ENCODE measurements at regions not wholly inside any gene's neighbourhood (a gene's known extent, or its start where the extent isn't known, plus 50 kb on each side); places are given as distances from the start of the nearest gene placed in this dataset.

DNA sequence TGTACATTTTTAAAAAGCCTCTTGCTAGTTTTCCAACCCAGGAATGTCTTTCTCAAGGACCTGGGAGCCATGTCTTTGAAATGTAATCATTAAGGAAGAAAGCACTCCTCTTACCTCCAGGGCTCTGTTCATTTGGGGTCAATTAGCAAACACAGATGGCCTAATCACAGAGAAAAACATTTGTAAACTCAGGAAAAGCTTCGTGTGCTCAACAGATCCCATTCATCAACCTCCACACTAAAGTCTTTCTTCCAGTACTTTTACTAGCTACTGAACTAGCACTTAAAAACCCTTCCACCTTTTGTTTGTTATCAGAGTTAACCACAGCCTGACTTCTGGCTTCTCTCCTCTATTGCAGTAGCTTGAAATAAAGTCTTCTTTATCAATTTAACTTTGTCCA, 441.4 kb downstream of the PCDH20 start:
- TF ChIP-seq, protein P1, sequence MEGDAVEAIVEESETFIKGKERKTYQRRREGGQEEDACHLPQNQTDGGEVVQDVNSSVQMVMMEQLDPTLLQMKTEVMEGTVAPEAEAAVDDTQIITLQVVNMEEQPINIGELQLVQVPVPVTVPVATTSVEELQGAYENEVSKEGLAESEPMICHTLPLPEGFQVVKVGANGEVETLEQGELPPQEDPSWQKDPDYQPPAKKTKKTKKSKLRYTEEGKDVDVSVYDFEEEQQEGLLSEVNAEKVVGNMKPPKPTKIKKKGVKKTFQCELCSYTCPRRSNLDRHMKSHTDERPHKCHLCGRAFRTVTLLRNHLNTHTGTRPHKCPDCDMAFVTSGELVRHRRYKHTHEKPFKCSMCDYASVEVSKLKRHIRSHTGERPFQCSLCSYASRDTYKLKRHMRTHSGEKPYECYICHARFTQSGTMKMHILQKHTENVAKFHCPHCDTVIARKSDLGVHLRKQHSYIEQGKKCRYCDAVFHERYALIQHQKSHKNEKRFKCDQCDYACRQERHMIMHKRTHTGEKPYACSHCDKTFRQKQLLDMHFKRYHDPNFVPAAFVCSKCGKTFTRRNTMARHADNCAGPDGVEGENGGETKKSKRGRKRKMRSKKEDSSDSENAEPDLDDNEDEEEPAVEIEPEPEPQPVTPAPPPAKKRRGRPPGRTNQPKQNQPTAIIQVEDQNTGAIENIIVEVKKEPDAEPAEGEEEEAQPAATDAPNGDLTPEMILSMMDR (IDR thresholded peaks at IDR 0.05): no peak
- TF ChIP-seq POLR2A (IDR thresholded peaks at IDR 0.05): no peak
